ENCODE measurements at regions not wholly inside any gene's neighbourhood (a gene's known extent, or its start where the extent isn't known, plus 50 kb on each side); places are given as distances from the start of the nearest gene placed in this dataset.
"Not testable (repeated sequence)": the region's sequence is repeated elsewhere in the genome, so short reads cannot be mapped to it uniquely, and the experiment has no call there.

DNA sequence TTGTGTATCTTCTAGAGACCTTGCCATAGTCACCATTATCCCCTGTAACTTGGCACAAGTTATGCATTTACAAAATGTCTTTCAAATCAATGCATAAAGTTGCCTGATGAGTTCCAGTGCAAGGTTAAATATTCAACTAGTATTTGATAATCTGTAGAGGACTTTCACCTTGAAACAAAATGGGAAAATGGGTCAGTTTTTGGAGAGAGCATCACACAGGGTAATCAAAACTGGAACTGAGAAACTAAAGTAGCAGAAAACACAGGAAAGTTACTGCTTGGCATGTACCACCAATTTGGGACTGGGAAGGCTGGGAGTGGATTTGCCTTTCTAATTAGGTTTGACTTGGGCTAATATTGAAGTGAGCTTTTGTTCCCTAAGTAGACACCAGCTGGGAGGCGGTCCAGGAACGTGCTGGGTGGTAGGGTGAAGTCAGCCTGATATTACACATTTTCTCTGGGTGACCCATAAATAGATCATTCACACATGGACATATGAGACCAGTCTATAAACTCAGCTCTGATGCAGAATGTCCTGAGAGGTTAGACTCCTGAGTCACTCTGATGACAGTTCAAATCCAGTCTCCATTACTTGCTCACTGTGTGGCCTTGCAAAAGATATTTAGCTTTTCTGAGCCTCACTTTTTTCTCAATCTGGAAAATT, 152.3 kb downstream of the PCTP start:
- DNase-seq (ENCODE audit: low read depth in 2 of 2) = no peak

DNA sequence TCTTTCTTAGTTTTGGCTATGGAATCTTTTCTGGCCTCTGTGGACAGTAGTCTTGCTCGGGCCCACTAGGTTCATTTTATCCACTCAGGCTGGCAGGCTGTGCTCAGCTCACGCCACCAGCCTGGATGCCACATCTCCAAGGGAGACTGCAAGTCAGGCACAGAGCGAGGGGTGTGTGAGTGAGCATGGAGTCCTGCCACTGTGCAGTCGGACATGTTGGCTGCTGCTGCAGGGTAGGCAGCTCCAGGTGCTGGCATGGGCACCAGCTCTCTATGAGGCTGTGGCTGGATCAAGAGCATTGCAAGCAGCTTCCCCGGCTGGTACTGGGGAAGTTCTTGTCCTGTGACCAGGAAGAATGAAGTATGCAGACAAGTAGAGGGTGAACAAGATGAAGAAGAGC, 158.9 kb downstream of the PCTP start:
- DNase-seq (ENCODE audit: low read depth in 2 of 2) = no peak

DNA sequence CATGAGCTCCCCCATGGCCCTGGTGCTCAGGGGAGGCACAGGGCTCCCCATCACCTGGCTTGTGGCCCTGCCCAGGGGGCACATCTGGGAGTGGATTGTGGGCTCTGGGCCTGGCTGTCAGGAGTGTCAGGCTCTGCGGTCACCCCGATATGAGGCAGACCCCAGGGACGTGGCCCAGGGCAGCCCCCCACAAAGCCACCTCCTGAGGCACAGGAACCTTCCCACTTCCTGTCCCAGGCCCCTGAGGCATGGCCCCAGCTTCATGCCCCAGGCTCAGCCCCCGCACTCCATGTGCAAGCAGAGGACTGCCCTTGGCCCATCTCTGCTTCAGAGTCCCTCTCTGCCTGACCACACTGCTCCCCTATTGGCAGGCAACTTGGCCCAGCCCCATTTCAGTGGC, 160.3 kb downstream of the PCTP start:
- DNase-seq (ENCODE audit: low read depth in 2 of 2) = no peak

DNA sequence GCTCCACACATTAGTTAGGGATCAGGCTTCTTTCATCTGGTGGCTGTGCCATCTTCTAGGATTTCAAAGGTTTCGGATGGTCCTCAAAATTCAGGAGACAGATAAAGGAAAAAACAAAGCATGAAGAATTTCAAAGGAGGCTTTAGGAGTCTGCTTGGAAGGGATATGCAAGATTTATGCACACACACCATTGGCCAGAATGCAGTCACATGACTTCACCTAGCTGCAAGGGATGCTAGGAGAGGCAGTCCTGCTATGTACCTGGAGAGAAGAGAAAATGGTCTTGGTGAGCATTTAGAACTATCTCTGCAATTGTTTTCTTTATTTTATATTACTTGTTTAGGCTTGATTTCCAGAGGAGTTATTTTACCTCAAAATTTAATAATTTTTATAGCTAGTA, 174.6 kb downstream of the PCTP start:
- no peak for DNase-seq (ENCODE audit: low read depth in 2 of 2)

DNA sequence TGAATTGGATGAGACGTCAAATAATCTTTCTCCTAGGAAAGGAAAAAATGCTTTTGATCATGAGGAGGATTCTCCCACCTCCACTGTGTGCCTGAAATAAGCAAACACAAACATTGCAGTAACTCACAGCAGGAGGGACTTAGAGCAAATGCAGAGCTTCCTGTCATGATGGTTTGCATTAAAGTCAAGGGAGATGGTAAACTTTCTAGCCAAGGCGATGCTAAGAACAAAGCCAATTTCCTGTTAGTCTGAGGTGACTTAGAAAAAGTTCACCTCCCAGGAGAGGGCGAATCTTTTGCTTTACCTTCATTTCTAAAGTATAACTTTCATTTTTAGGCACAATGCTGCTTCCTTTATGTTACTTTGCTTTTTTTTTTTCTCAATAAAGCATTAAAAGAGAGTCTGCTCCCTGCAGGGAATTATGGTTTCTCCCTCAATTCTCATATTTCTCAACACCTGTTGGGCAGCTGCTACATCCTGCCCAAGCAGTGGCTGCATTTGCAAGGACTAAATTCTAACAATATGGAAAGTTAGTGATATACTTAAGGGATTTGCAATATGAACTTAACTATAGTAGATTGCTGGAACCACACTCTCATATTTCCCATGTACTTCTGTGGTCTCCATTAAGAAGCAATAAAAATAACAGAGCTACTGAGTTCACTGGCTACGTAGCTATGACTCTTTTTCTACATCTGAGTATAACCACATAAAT, 175.6 kb downstream of the PCTP start:
- DNase-seq (ENCODE audit: low read depth in 2 of 2) = no peak

DNA sequence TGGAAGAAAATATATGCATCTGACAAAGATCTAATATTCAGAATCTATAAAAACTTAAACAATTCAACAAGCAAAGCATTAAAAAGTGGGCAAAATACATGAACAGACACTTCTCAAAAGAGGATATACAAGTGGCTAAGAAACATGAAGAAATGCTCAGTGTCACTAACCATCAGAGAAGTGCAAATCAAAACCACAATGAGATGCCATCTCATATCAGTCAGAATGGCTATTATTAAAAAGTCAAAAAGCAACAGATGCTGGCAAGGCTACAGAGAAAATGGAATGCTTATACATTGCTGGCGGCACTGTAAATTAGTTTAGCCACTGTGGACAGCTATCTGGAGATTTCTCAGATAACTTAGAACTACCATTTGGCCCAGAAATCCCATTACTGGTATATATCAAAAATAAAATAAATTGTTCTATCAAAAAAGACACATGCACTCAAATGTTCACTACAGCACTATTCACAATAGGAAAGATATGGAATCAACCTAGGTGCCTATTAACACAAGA, 179.5 kb downstream of the PCTP start:
- no peak for DNase-seq (ENCODE audit: low read depth in 2 of 2)

DNA sequence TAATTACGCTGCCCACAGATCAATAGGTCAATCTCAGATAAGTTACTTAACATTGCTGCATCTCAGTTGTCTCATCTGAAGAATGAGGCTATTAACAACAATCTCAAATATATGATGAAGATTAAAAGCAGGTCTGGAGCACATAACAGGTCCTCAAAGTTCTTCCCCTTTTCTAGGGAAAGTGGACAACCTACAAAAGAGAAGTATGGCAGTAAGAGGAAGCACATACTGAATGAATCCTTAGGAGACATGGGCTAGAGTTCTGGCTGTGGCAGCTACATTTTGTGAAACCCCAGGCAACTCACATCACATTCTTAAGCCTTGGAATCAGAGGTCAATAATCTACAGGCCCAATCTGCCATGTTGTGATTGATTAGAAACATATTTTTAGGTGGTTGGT, 180.6 kb downstream of the PCTP start:
- no peak for DNase-seq (ENCODE audit: low read depth in 2 of 2)

DNA sequence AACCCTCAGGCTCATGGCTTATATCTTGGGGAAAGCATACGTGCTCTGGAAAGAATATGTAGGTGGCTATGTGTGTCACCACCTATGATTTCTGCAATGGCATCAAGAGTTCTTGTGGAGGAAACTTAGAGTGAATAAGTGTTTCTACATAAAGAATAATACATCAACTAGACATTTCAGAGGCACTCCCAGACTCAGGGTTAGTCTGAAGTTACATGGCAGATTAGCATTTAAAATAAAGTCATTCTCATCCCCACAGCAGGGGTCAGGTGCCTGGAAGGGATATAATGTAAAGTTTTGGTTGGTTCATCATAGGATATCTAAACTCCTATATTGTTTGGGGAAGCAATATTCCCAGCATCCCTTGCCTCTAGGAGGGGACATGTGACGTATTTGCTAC, 182.1 kb downstream of the PCTP start:
- no peak for DNase-seq (ENCODE audit: low read depth in 2 of 2)

DNA sequence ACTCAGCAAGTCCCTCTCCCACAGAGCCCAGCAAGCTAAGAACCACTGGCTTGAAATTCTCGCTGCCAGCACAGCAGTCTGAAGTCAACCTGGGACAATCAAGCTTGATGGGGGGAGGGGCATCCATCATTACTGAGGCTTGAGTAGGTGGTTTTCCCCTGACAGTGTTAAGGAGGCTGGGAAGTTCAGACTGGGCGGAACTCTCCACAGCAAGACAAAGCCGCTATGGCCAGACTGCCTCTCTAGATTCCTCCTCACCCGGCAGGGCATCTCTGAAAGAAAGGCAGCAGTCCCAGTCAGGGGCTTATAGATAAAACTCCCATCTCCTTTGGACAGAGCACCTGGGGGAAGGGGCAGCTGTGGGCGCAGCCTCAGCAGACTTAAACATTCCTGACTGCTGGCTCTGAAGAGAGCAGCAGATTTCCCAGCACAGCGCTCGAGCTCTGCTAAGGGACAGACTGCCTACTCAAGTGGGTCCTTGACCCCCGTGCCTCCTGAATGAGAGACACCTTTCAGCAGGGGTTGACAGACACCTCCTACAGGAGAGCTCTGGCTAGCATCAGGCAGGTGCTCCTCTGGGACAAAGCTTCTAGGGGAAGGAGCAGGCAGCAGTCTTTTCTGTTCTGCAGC, 188.4 kb downstream of the PCTP start:
- not testable (repeated sequence) for DNase-seq (ENCODE audit: low read depth in 2 of 2)

DNA sequence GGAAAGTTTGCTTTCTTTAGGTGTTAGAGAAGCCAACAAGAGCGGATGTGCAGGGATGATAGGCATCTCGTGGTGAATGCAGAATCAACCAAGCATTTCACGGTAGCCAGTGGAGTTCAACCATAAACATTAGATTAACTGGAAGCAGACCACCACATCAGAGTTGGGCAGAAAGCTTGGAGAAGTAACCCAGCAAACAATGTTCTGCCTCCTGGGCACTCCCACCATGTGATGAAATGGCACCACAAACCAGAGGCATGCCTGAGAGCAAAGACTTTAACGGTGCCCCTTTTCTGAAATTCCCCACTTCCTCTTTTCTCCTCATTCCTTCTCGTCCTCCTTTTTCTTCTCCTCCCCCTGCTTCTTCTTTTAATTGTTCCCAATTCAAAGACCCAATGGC, 193.5 kb upstream of the ANKFN1 start:
- no peak for DNase-seq (ENCODE audit: low read depth in 2 of 2)

DNA sequence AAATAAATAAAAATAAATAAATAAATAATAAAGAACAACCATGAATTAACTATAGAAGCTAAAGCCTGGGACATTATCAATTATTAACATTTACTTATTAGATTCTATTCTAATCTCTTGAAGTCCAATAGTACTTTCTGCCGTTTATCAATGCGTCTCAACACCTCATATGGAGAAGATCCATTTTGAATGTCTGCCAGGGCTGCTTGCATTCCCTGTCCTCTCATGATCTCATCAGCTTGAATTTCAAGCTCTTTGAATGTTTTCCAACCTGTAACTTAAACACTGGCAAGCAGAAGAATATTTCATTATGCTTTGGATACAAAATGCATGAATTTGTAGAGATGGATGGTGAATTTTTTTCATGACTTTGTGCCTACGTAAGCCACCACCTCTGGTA, 191.9 kb upstream of the ANKFN1 start:
- no peak for DNase-seq (ENCODE audit: low read depth in 2 of 2)

DNA sequence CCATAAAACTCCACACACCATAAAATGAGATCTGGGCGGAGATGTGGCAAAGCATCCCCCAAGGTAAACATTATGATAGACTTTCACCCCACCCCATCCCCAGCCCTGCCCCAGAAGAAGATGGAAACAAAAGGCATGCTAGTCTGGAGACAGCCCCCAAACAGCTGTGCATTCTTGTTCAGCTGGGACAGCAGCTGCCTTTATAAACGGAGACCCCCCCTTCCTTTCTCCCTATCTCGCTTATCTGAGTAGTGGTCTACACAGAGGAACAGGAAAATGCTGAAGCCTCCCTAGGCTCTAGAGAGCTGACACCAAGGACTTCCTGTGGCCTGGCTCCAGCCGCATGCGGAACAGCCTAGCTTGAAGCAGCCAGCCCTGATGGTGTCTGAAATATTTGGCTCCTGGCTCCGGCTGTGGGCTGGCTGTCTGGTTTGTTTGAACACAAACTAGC, 190.3 kb upstream of the ANKFN1 start:
- DNase-seq (ENCODE audit: low read depth in 2 of 2) = no peak

DNA sequence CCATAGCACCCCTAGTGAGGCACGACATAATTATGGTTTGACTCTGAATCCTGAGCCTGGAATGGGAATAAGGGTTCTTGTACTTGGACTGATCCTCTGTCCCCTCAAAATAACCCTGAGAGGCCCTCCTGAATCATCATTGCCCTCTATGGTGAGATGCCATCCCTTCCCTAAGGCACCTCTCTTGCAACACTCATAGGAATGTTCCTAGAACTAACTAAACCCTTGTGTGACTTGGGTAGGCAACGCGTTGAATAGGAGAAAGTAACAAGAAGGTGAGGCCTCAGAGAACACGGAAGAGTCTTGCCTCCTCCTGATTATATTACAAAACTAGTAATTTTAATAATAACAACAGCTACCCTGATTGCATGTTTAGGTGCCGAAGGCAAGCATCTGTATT, 189.1 kb upstream of the ANKFN1 start:
- DNase-seq (ENCODE audit: low read depth in 2 of 2) = no peak

DNA sequence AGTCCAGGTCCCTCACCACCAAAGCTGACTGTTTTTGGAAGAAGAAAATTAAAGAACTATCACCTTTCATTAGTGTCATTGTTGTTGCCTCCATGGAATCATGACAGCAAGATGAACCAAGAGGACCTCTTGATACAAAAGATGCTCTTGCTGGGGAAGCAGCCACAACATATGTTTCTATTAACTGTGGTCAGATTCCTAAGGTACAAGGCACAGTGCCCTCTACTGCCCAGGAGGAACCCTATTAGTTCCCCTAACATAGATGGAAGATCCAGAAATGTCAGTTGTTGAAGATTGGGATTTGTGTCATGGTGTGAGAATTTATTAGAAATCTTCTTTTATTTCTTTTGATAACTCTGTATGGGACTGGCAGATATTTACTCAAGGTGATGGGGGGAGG, 188.2 kb upstream of the ANKFN1 start:
- DNase-seq (ENCODE audit: low read depth in 2 of 2) = no peak

DNA sequence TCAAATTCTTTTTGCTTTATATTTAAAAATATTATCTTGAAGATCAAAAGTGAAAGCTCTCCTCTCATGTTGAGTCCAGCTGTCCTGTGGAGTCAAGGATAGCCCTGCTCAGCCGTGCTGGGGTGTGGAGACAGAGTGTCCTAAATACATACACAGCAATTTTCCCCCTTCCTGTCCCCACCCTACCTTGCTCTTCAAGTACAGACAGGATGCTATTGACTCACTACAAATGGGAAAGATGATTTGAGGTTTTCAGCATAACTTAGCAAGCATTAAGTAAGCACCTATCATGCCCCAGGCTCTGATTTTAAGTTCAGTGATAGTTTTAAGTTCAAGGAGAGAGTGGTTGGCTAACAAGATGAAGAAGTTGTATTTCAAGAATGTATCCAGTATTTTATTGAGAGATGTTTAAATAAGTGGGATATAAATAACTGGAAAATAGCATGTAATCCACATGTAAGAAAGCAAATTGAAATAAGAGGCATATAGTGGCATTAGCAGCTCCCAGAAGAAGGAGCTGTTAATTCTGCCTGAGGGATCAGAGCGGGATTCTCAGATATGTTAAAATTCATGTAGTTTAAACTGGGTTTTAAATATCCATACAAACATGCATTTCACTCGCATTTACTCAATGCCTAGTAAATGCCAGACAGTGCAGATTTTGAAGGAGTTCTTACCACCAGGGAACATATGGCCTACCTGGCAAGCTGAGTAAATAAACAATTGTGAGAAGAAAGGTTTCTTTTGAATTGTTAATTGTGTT, 183.5 kb upstream of the ANKFN1 start:
- no peak for DNase-seq (ENCODE audit: low read depth in 2 of 2)

DNA sequence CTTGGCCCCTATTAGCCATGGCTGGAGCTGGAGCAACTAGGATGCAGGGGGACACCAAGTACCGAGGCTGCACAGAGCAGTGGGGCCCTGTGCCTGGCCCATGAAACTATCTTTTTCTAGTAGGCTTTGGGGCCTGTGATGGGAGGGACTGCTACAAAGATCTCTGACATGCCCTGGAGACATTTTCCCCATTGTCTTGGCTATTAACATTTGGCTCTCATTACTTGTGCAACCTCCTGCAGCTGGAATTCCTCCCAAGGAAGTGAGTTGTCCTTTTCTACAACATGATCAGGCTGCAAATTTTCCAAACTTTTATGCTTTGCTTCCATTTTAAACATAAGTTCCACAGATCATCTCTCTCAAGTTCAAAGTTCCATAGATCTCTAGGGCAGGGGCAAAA, 174.7 kb upstream of the ANKFN1 start:
- DNase-seq (ENCODE audit: low read depth in 2 of 2) = no peak

DNA sequence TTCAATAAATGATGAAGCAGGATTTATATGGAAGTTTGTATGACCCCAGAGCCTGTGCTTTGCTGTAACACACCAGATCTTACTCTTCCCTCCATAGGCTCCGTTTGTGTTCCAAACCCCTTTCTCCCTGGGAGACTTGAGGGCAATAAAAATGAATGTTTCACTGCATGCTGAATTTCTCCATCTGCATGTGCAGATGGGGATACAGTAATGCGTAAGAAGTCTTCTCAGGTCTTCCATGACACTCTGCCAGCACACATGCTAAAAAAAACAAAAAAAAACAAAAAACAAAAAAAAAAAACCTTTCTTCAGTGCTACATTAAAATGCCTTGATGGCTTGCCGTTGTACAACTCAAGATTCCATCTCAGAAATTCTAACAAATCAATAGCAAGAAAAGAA, 170.2 kb upstream of the ANKFN1 start:
- no peak for DNase-seq (ENCODE audit: low read depth in 2 of 2)

DNA sequence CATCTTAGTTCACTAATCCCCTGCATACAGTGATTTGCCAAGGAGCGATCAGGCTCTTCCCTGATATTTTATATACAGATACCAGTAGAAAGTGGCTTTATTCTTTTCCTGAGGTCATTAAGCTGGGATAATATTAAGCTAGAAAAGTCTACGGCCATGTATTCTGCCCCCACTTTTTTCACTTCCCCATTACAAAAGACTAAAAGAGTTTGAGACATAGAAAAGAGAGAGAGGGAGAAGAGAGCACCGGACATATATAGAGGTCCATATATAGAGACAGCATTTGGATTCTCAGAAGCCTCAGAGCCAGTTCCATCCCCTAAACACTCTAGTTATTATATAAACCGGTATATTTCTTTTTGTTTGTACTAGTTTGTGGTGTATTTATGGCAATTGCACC, 166.5 kb upstream of the ANKFN1 start:
- DNase-seq (ENCODE audit: low read depth in 2 of 2) = no peak

DNA sequence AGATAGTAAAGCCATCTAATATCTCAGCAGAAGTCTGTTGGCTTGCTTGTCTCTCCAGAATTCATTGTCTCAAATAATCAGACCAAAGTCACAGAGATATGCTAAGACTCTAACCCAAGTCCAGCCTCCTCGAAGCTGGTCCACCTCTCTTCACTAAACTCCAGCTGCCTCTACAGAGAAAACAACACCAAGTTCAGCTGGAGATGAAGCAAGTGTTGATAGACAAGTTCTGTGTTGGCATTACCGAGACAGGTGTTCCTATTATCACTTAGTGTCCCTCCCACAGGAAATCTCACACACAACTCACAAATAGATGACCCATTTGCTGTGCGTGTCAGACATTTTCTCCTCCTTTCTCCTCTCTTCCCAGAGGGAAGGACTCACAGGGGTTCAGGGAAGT, 164.4 kb upstream of the ANKFN1 start:
- no peak for DNase-seq (ENCODE audit: low read depth in 2 of 2)

DNA sequence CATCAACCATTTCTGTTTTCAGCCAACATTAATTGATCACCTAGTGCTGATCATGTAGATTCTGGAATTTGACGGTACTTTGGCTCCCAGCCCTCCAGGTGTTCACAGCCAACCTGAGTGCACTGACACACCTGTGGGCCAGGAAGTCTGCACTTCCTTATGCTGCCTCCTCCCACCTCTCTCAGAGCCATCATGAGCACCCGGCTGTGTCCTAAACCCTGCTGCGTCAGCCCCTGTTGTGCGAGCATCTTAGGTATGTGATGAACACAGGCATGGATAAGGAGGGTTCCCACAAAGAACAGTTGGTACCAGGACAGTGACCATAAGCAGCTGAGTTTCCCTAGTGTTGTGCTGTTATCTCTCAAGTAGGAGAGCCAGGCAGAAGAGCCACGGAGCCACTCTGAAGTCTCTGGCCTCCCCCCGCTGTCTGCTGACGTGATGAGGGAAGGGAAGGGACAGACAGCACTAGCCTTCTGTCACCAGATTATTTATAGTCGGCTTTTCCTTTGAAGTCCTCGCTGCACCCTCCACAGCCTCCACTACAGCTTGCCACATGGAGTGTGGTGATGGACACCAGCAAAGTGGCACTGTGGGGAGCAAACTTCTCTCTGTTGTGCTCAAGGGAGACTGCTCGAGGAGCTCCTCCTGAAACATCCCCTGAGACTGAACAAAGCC, 162.8 kb upstream of the ANKFN1 start:
- no peak for DNase-seq (ENCODE audit: low read depth in 2 of 2)

DNA sequence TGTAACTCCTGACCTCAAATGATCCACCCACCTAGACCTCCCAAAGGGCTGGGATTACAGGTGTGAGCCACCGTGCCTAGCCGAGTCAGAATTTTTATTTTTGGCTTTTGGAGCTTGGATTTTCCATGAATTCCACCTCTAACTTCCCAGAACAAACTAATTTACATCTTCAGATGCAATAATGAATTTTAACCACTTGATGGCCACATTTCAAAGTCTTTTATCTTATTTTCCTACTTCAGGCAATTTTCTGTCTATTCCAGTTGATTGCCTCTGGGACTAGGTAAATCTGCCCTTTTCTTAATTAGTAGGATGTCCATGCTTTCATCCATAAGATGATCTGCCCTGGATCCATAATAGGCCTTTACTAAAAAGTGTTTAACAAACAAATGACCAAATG, 156.4 kb upstream of the ANKFN1 start:
- DNase-seq (ENCODE audit: low read depth in 2 of 2) = no peak

DNA sequence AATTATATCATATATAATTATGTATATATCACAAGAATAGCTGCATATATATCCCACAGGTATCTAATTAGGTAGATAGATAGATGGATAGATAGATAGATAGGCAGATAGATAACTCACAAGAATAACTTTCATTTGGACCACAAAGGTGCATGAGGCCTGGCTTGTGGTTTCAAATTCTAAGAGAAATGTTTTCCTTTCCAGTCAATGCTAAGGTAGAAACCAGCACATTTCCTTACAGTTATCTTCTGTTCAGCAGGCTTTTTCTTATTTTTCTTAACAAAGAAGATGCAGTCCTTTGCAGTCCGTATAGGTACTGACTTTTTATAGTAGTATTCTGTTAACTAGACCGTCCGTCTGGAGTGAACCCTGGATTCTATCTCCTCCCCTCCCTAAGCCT, 152.9 kb upstream of the ANKFN1 start:
- DNase-seq (ENCODE audit: low read depth in 2 of 2) = no peak
